Brain pericyte (primary cell): ENCODE measurements at regions not wholly inside any gene's neighbourhood (a gene's known extent, or its start where the extent isn't known, plus 50 kb on each side); places are given as distances from the start of the nearest gene placed in this dataset.
"Not testable (repeated sequence)": the region's sequence is repeated elsewhere in the genome, so short reads cannot be mapped to it uniquely, and the experiment has no call there.

Source experiments
- DNase-seq: peaks from one replicate; pipeline ENCODE4 v3.0.0-alpha.2; 2012; ENCODE audit warnings: low read depth, low spot score

- no peak for DNase-seq
These were observed 78.1 kb upstream of the YWHAQ start for GRCh38 chr2:9708683-9709538.

- no peak for DNase-seq
These were observed 78.9 kb upstream of the YWHAQ start for GRCh38 chr2:9709539-9710285.

GRCh38 chr2:9710311-9710710 lies 79.5 kb upstream of the YWHAQ start:
- DNase-seq, result no peak

GRCh38 chr2:9712263-9712662 lies 81.5 kb upstream of the YWHAQ start:
- DNase-seq, result no peak

- DNase-seq, result no peak
These were observed 83.9 kb upstream of the YWHAQ start for GRCh38 chr2:9714630-9715214.

- no peak for DNase-seq
These were observed 84.4 kb upstream of the YWHAQ start for GRCh38 chr2:9715238-9715637.

GRCh38 chr2:9717886-9718451 lies 87.2 kb upstream of the YWHAQ start:
- DNase-seq, result no peak

- DNase-seq, result no peak
These were observed 89.7 kb upstream of the YWHAQ start for GRCh38 chr2:9720352-9721093.

GRCh38 chr2:9721344-9721743 lies 90.5 kb upstream of the YWHAQ start:
- no peak for DNase-seq

- DNase-seq, result no peak
These were observed 91.7 kb upstream of the YWHAQ start for GRCh38 chr2:9722451-9722850.

GRCh38 chr2:9724565-9724964 lies 93.8 kb upstream of the YWHAQ start:
- DNase-seq, result no peak

GRCh38 chr2:9725106-9725505 lies 94.3 kb upstream of the YWHAQ start:
- no peak for DNase-seq

- DNase-seq, result not testable (repeated sequence)
These were observed 95.2 kb upstream of the YWHAQ start for GRCh38 chr2:9726016-9726415.

- not testable (repeated sequence) for DNase-seq
These were observed 99.7 kb upstream of the YWHAQ start for GRCh38 chr2:9730523-9730922.

- DNase-seq, result no peak
These were observed 102.0 kb upstream of the YWHAQ start for GRCh38 chr2:9732824-9733223.

- no peak for DNase-seq
These were observed 103.5 kb upstream of the YWHAQ start for GRCh38 chr2:9734308-9734707.

GRCh38 chr2:9735335-9735734 lies 104.5 kb upstream of the YWHAQ start:
- DNase-seq, result no peak

- DNase-seq, result no peak
These were observed 105.2 kb upstream of the YWHAQ start for GRCh38 chr2:9736021-9736420.

- no peak for DNase-seq
These were observed 106.0 kb upstream of the TAF1B start for GRCh38 chr2:9737053-9737875.

GRCh38 chr2:9738062-9738461 lies 105.2 kb upstream of the TAF1B start:
- no peak for DNase-seq
